ENCODE measurements at regions not wholly inside any gene's neighbourhood (a gene's known extent, or its start where the extent isn't known, plus 50 kb on each side); places are given as distances from the start of the nearest gene placed in this dataset.

DNA sequence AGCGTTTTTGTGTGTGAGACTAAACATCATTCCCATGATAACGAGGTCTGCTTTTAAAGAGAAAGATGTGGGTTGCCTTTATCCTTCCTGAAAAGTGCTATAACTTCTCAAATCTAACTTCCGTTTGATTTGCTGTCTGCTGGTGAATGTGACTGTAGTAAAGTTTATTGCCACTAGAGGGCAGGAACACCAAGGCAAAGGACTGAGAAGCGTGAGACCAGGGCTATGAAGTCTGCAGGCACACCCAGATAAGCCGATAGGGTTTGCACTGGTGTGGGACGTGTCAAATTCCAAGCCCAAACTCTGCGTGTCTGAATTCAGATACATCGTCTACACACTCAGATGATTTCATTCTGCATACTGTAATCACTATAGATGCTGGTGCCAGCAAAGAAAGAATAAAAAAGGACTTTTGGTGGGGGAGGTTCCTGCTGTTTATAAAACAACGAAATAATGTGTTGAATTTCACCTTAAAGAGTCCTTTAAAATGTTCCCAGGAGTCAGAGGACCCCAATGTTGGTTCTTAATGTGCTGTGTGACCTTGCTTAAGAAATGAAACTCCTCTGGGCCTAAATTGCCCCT lies 87.2 kb downstream of the PTTG1 start:
- TF ChIP-seq, protein P1, sequence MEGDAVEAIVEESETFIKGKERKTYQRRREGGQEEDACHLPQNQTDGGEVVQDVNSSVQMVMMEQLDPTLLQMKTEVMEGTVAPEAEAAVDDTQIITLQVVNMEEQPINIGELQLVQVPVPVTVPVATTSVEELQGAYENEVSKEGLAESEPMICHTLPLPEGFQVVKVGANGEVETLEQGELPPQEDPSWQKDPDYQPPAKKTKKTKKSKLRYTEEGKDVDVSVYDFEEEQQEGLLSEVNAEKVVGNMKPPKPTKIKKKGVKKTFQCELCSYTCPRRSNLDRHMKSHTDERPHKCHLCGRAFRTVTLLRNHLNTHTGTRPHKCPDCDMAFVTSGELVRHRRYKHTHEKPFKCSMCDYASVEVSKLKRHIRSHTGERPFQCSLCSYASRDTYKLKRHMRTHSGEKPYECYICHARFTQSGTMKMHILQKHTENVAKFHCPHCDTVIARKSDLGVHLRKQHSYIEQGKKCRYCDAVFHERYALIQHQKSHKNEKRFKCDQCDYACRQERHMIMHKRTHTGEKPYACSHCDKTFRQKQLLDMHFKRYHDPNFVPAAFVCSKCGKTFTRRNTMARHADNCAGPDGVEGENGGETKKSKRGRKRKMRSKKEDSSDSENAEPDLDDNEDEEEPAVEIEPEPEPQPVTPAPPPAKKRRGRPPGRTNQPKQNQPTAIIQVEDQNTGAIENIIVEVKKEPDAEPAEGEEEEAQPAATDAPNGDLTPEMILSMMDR (IDR thresholded peaks at IDR 0.05; ENCODE audit: insufficient read depth, low read length, poor library complexity, severe bottlenecking): peak; percentile 80
- no peak for TF ChIP-seq EZH2phosphoT487 (conservative IDR thresholded peaks at IDR 0.05; ENCODE audit: low read length)
